HL-60 (cell line): ENCODE measurements at regions not wholly inside any gene's neighbourhood (a gene's known extent, or its start where the extent isn't known, plus 50 kb on each side); places are given as distances from the start of the nearest gene placed in this dataset.
"Not testable (repeated sequence)": the region's sequence is repeated elsewhere in the genome, so short reads cannot be mapped to it uniquely, and the experiment has no call there.

Experiments
- GABPA ChIP-seq: IDR thresholded peaks from 2 replicates; pipeline ENCODE4 v1.6.1; 2012; ENCODE audit warnings: low read depth
- POLR2AphosphoS5 ChIP-seq: IDR thresholded peaks from 2 replicates; pipeline ENCODE4 v1.6.1; 2012; ENCODE audit warnings: low read depth
- TF ChIP-seq, protein P1 (sequence below): IDR thresholded peaks from one replicate; pipeline ENCODE4 v1.5.1; 2011; ENCODE audit warnings: low read length, control low read depth, inconsistent platforms; ENCODE audit not compliant: insufficient read depth
- TF ChIP-seq, protein P2 (sequence below): IDR thresholded peaks from 2 replicates; pipeline ENCODE4 v1.6.1; 2012; ENCODE audit warnings: low read depth; ENCODE audit not compliant: insufficient replicate concordance

DNA sequence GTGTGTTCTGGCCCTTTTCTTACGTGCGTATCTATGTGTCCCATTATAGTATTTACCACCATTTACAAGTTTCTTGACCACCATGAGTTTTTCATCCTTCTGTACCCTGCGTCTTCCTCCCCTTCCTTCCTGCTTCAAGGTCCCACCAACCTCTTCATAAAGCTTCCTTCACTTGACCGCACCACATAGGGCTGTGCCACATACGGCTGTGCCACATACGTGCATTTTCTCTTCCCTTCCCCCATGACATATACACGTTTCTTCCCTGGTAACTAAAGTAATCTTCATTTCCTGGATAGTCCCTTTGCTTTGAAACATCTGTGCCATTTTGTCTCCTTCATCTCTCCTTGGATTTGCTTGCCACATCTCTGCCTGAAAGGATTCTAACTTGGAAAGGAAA is 128.6 kb upstream of the METTL14 start:
- TF ChIP-seq, protein P1, sequence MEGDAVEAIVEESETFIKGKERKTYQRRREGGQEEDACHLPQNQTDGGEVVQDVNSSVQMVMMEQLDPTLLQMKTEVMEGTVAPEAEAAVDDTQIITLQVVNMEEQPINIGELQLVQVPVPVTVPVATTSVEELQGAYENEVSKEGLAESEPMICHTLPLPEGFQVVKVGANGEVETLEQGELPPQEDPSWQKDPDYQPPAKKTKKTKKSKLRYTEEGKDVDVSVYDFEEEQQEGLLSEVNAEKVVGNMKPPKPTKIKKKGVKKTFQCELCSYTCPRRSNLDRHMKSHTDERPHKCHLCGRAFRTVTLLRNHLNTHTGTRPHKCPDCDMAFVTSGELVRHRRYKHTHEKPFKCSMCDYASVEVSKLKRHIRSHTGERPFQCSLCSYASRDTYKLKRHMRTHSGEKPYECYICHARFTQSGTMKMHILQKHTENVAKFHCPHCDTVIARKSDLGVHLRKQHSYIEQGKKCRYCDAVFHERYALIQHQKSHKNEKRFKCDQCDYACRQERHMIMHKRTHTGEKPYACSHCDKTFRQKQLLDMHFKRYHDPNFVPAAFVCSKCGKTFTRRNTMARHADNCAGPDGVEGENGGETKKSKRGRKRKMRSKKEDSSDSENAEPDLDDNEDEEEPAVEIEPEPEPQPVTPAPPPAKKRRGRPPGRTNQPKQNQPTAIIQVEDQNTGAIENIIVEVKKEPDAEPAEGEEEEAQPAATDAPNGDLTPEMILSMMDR: not testable (repeated sequence)
- TF ChIP-seq, protein P2, sequence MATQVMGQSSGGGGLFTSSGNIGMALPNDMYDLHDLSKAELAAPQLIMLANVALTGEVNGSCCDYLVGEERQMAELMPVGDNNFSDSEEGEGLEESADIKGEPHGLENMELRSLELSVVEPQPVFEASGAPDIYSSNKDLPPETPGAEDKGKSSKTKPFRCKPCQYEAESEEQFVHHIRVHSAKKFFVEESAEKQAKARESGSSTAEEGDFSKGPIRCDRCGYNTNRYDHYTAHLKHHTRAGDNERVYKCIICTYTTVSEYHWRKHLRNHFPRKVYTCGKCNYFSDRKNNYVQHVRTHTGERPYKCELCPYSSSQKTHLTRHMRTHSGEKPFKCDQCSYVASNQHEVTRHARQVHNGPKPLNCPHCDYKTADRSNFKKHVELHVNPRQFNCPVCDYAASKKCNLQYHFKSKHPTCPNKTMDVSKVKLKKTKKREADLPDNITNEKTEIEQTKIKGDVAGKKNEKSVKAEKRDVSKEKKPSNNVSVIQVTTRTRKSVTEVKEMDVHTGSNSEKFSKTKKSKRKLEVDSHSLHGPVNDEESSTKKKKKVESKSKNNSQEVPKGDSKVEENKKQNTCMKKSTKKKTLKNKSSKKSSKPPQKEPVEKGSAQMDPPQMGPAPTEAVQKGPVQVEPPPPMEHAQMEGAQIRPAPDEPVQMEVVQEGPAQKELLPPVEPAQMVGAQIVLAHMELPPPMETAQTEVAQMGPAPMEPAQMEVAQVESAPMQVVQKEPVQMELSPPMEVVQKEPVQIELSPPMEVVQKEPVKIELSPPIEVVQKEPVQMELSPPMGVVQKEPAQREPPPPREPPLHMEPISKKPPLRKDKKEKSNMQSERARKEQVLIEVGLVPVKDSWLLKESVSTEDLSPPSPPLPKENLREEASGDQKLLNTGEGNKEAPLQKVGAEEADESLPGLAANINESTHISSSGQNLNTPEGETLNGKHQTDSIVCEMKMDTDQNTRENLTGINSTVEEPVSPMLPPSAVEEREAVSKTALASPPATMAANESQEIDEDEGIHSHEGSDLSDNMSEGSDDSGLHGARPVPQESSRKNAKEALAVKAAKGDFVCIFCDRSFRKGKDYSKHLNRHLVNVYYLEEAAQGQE: not testable (repeated sequence)
- TF ChIP-seq POLR2AphosphoS5, GABPA: not testable (repeated sequence)
